Loucy (cell line): ENCODE measurements at regions not wholly inside any gene's neighbourhood (a gene's known extent, or its start where the extent isn't known, plus 50 kb on each side); places are given as distances from the start of the nearest gene placed in this dataset.

Experiments used
- H2AFZ ChIP-seq: fragments of 200-600 bp; sonication (generic); 2 replicates; pipeline ENCODE4 v1.6.0; 2016; ENCODE audit warnings: antibody characterized with exemption, mild to moderate bottlenecking, low read length, moderate library complexity
- H3F3A ChIP-seq: fragments of 200-600 bp; 2 replicates; pipeline ENCODE4 v1.6.0; 2016; ENCODE audit warnings: antibody characterized with exemption, low read depth, mild to moderate bottlenecking
- H3K27me3 ChIP-seq: fragments of 200-600 bp; sonication (generic); 2 replicates; pipeline ENCODE4 v1.6.1; 2014; ENCODE audit warnings: low read length, mild to moderate bottlenecking; ENCODE audit not compliant: insufficient read depth, poor library complexity, severe bottlenecking
- H3K36me3 ChIP-seq: fragments of 200-600 bp; sonication (generic); 2 replicates; pipeline ENCODE4 v1.6.1; 2016; ENCODE audit warnings: low read length; ENCODE audit not compliant: insufficient read depth
- H3K4me1 ChIP-seq: fragments of 200-600 bp; sonication (generic); 2 replicates; pipeline ENCODE4 v1.5.1; 2014; ENCODE audit warnings: low read length, mild to moderate bottlenecking; ENCODE audit not compliant: insufficient read depth, poor library complexity, severe bottlenecking
- H3K4me2 ChIP-seq: fragments of 200-600 bp; sonication (generic); 2 replicates; pipeline ENCODE4 v1.6.0; 2014; ENCODE audit warnings: antibody characterized with exemption, low read length, low read depth, mild to moderate bottlenecking; ENCODE audit not compliant: poor library complexity, severe bottlenecking
- H3K4me3 ChIP-seq: fragments of 200-600 bp; sonication (generic); 2 replicates; pipeline ENCODE4 v1.5.1; 2014; ENCODE audit warnings: low read length, mild to moderate bottlenecking, mixed read lengths; ENCODE audit not compliant: poor library complexity, severe bottlenecking
- H3K79me2 ChIP-seq: fragments of 200-600 bp; sonication (generic); 2 replicates; pipeline ENCODE4 v1.6.1; 2014; ENCODE audit warnings: low read length; ENCODE audit not compliant: insufficient read depth
- H3K9ac ChIP-seq: fragments of 200-600 bp; sonication (generic); 2 replicates; pipeline ENCODE4 v1.6.0; 2014; ENCODE audit warnings: mild to moderate bottlenecking, low read depth, low read length, moderate library complexity; ENCODE audit not compliant: poor library complexity, severe bottlenecking
- H3K9me2 ChIP-seq: fragments of 200-600 bp; sonication (generic); replicated peaks from 2 replicates; pipeline ENCODE4 v1.6.1; 2016; ENCODE audit warnings: low read depth, low read length, mixed read lengths
- H3K9me3 ChIP-seq: fragments of 200-600 bp; sonication (generic); 2 replicates; pipeline ENCODE4 v1.6.1; 2014; ENCODE audit warnings: mild to moderate bottlenecking, antibody characterized with exemption, low read length, low read depth; ENCODE audit not compliant: insufficient read depth
- H4K20me1 ChIP-seq: fragments of 200-600 bp; sonication (generic); 2 replicates; pipeline ENCODE4 v1.6.0; 2014; ENCODE audit warnings: antibody characterized with exemption, low read length, mild to moderate bottlenecking; ENCODE audit not compliant: insufficient read depth, poor library complexity, severe bottlenecking
- CTCF ChIP-seq: fragments of 200-600 bp; sonication (generic); conservative IDR thresholded peaks from 2 replicates; pipeline ENCODE4 v1.5.1; 2014; ENCODE audit warnings: mild to moderate bottlenecking, antibody characterized with exemption, low read length
- EZH2phosphoT487 ChIP-seq: fragments of 200-600 bp; IDR thresholded peaks from 2 replicates; pipeline ENCODE4 v1.6.1; 2018; ENCODE audit warnings: antibody characterized with exemption, mild to moderate bottlenecking, moderate library complexity, borderline replicate concordance

- H3K9ac ChIP-seq: no peak overlapping the region
- H3F3A ChIP-seq: no peaks in the 10 kb centered on the region
- H3K27me3 ChIP-seq: no peaks in the 10 kb centered on the region
- H3K36me3 ChIP-seq: no peaks in the 10 kb centered on the region
- H3K9me2 ChIP-seq: no peaks in the 10 kb centered on the region
- TF ChIP-seq EZH2phosphoT487 (no peak), CTCF (no peak)
- H3K79me2 ChIP-seq: no peaks in the 10 kb centered on the region
- H3K4me1 ChIP-seq: no peaks in the 10 kb centered on the region
- no peak overlapping the region for H3K4me3 ChIP-seq
- no peak overlapping the region for H3K4me2 ChIP-seq
- H4K20me1 ChIP-seq: no peaks in the 10 kb centered on the region
- H2AFZ ChIP-seq: no peak overlapping the region
- no peaks in the 10 kb centered on the region for H3K9me3 ChIP-seq
Observed at GRCh38 chr2:122758967-122759366, 1003.5 kb downstream of the TSN start.

- H3K9ac ChIP-seq: no peak overlapping the region
- H2AFZ ChIP-seq: no peak overlapping the region
- H3K4me3 ChIP-seq: no peak overlapping the region
- TF ChIP-seq EZH2phosphoT487 (no peak), CTCF (no peak)
- no peaks in the 10 kb centered on the region for H3K9me3 ChIP-seq
- no peaks in the 10 kb centered on the region for H4K20me1 ChIP-seq
- H3K79me2 ChIP-seq: no peaks in the 10 kb centered on the region
- H3K9me2 ChIP-seq: no peaks in the 10 kb centered on the region
- H3K4me2 ChIP-seq: no peak overlapping the region
- no peaks in the 10 kb centered on the region for H3K4me1 ChIP-seq
- H3K36me3 ChIP-seq: no peaks in the 10 kb centered on the region
- no peaks in the 10 kb centered on the region for H3F3A ChIP-seq
- H3K27me3 ChIP-seq: no peaks in the 10 kb centered on the region
Observed at GRCh38 chr2:122764014-122764413, 1008.6 kb downstream of the TSN start.

DNA sequence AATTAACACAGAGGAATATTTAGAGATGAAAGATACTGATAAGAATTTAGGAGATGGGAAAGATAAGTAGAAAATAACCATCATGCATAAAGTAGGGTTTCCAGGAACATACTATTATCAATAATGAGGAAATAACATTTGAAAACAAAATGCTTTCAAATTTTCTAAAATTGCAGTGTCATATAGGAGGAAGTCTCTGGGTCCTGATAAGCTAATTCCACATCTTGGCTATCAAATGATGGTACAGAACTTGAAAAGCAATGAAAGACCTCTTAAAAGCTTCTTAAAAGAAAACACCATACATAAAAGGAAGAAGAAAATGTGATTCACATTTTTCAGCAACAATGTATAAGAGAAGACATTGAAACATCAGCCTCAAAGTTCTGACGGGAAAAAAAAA is 1024.8 kb downstream of the TSN start:
- Histone ChIP-seq H3K4me1 (no peaks in the 10 kb centered on the region), H3K9ac (no peak overlapping the region), H2AFZ (no peak overlapping the region), H3K36me3 (no peaks in the 10 kb centered on the region), H3K4me3 (no peak overlapping the region), H3F3A (no peaks in the 10 kb centered on the region), H3K79me2 (no peaks in the 10 kb centered on the region), H3K9me3 (no peaks in the 10 kb centered on the region), H3K9me2 (no peaks in the 10 kb centered on the region), H3K27me3 (no peaks in the 10 kb centered on the region), H3K4me2 (no peak overlapping the region), H4K20me1 (no peaks in the 10 kb centered on the region)
- no peak for TF ChIP-seq EZH2phosphoT487
- TF ChIP-seq CTCF: no peak
